ENCODE measurements at regions not wholly inside any gene's neighbourhood (a gene's known extent, or its start where the extent isn't known, plus 50 kb on each side); places are given as distances from the start of the nearest gene placed in this dataset.
"Not testable (repeated sequence)": the region's sequence is repeated elsewhere in the genome, so short reads cannot be mapped to it uniquely, and the experiment has no call there.

DNA sequence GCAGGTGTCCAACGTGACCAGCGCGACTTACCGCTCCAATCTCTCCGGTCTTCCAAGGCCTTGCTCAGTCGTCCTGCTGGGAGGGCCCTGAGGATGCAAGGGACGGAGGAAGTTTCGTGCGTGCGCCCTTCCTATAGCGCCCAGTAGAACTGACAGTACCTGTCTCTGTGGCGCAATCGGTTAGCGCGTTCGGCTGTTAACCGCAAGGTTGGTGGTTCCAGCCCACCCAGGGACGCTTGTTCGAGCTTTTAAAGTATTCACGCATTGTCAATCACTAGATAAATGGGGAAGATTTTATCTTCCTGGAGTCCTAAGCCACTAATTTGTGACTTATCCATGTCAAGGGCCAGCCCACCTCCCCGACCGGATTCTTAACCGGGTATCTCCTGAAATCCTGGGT lies 141.1 kb upstream of the NOTCH2NLA start:
- TF ChIP-seq ZNF274 (IDR thresholded peaks at IDR 0.05; ENCODE audit: low read depth, low read length); YY1 (IDR thresholded peaks at IDR 0.05; ENCODE audit: insufficient read depth, insufficient read length); SUZ12 (IDR thresholded peaks at IDR 0.05; ENCODE audit: extremely low read depth, insufficient read depth, insufficient read length): not testable (repeated sequence)
